Erythroblast (primary cell): ENCODE measurements at regions not wholly inside any gene's neighbourhood (a gene's known extent, or its start where the extent isn't known, plus 50 kb on each side); places are given as distances from the start of the nearest gene placed in this dataset.

Experiments
- DNase-seq, 2 experiments: peaks; one replicate each; lab custom pipeline; 2025; lab: John Stamatoyannopoulos, UW
- GATA1 ChIP-seq: IDR thresholded peaks from 2 replicates; pipeline ENCODE4 v1.6.1; 2011; ENCODE audit warnings: low read depth, mild to moderate bottlenecking, control low read depth, low read length, moderate library complexity
- POLR2A ChIP-seq: IDR thresholded peaks from 2 replicates; pipeline ENCODE4 v1.6.1; 2011; ENCODE audit warnings: mild to moderate bottlenecking, low read length

GRCh38 chr16:86089334-86089900, 190.5 kb downstream of the IRF8 start:
- TF ChIP-seq GATA1, result no peak
- no peak for TF ChIP-seq POLR2A
- no peak for DNase-seq

- no peak for TF ChIP-seq GATA1
- DNase-seq, result no peak
These were observed 191.0 kb downstream of the IRF8 start for GRCh38 chr16:86089991-86090390.

GRCh38 chr16:86090461-86091170, 191.7 kb downstream of the IRF8 start:
- TF ChIP-seq GATA1, result no peak
- TF ChIP-seq POLR2A, result no peak
- DNase-seq, result no peak

- no peak for DNase-seq
- TF ChIP-seq GATA1, result no peak
- no peak for TF ChIP-seq POLR2A
These were observed 193.0 kb downstream of the IRF8 start for GRCh38 chr16:86091976-86092375.

- TF ChIP-seq GATA1 (no peak), POLR2A (no peak)
- no peak for DNase-seq
These were observed 193.9 kb downstream of the IRF8 start for GRCh38 chr16:86092586-86093480.

GRCh38 chr16:86093801-86094750, 195.1 kb downstream of the IRF8 start:
- no peak for DNase-seq
- TF ChIP-seq GATA1 (no peak), POLR2A (no peak)

- no peak for TF ChIP-seq GATA1
- no peak for TF ChIP-seq POLR2A
- no peak for DNase-seq
These were observed 196.3 kb downstream of the IRF8 start for GRCh38 chr16:86095131-86095752.

GRCh38 chr16:86095906-86096485, 197.0 kb downstream of the IRF8 start:
- DNase-seq, result no peak
- no peak for TF ChIP-seq GATA1
- no peak for TF ChIP-seq POLR2A

- DNase-seq, result no peak
- TF ChIP-seq GATA1, result no peak
- no peak for TF ChIP-seq POLR2A
These were observed 197.9 kb downstream of the IRF8 start for GRCh38 chr16:86096850-86097249.

GRCh38 chr16:86099326-86099725, 200.4 kb downstream of the IRF8 start:
- TF ChIP-seq POLR2A (no peak), GATA1 (no peak)

GRCh38 chr16:86100205-86101136, 201.5 kb downstream of the IRF8 start:
- no peak for TF ChIP-seq GATA1
- TF ChIP-seq POLR2A, result no peak
- no peak for DNase-seq

More at GRCh38 chr16:86099326-86099725, 200.4 kb downstream of the IRF8 start:
- no peak for DNase-seq
